WERI-Rb-1 (cell line): ENCODE measurements at regions not wholly inside any gene's neighbourhood (a gene's known extent, or its start where the extent isn't known, plus 50 kb on each side); places are given as distances from the start of the nearest gene placed in this dataset.

Experiments used
- DNase-seq: peaks from one replicate; pipeline ENCODE4 v3.0.0-alpha.2; 2020
- H3K27ac ChIP-seq: fragments of 250-450 bp; sonication (Bioruptor Pico); 2 replicates; pipeline ENCODE4 v1.5.1; 2020; ENCODE audit warnings: mild to moderate bottlenecking, moderate library complexity
- H3K27me3 ChIP-seq: fragments of 250-450 bp; sonication (Bioruptor Pico); 2 replicates; pipeline ENCODE4 v1.5.1; 2021; ENCODE audit warnings: mild to moderate bottlenecking, low read depth, moderate library complexity; ENCODE audit not compliant: insufficient read depth, severe bottlenecking
- H3K36me3 ChIP-seq: fragments of 250-450 bp; sonication (Bioruptor Pico); 2 replicates; pipeline ENCODE4 v1.5.1; 2020; ENCODE audit warnings: mild to moderate bottlenecking, moderate library complexity
- H3K4me3 ChIP-seq: 2 replicates; pipeline ENCODE4 v1.5.1; 2011; ENCODE audit warnings: low read depth, mild to moderate bottlenecking, control low read depth, low read length
- H3K9me3 ChIP-seq: fragments of 250-450 bp; sonication (Bioruptor Pico); 2 replicates; pipeline ENCODE4 v1.5.1; 2021; ENCODE audit warnings: mild to moderate bottlenecking, moderate library complexity; ENCODE audit not compliant: severe bottlenecking
- TF ChIP-seq, protein P1 (sequence below): IDR thresholded peaks from 2 replicates; pipeline ENCODE4 v1.5.1; 2011; ENCODE audit warnings: low read depth, mild to moderate bottlenecking, control low read depth, inconsistent platforms, low read length

DNA sequence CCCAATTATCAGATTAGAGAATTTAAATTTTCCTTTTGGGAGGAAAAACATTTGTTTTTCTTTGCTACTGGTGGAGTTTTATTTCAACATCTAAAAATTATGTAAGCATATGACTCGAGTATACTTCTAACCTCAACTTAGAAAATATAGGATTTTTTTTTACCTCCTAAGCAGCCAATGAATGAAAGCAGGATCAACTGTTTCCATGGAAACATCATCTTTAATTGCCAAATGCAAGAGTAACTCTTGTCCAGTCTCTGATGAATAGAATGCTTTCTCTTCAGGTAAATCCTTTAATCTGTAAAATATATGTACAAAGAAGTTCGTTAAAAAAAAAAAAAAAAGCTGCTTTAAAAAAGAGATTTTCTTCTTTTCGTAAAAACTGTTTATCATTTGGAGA lies 93.6 kb downstream of the CNTN3 start:
- Histone ChIP-seq H3K4me3 (no peak overlapping the region), H3K27ac (no peak overlapping the region), H3K9me3 (no peaks in the 10 kb centered on the region), H3K27me3 (no peaks in the 10 kb centered on the region), H3K36me3 (no peaks in the 10 kb centered on the region)
- no peak for DNase-seq
- TF ChIP-seq, protein P1, sequence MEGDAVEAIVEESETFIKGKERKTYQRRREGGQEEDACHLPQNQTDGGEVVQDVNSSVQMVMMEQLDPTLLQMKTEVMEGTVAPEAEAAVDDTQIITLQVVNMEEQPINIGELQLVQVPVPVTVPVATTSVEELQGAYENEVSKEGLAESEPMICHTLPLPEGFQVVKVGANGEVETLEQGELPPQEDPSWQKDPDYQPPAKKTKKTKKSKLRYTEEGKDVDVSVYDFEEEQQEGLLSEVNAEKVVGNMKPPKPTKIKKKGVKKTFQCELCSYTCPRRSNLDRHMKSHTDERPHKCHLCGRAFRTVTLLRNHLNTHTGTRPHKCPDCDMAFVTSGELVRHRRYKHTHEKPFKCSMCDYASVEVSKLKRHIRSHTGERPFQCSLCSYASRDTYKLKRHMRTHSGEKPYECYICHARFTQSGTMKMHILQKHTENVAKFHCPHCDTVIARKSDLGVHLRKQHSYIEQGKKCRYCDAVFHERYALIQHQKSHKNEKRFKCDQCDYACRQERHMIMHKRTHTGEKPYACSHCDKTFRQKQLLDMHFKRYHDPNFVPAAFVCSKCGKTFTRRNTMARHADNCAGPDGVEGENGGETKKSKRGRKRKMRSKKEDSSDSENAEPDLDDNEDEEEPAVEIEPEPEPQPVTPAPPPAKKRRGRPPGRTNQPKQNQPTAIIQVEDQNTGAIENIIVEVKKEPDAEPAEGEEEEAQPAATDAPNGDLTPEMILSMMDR = no peak

GRCh38 chr3:74518610-74519009 lies 95.8 kb downstream of the CNTN3 start:
- no peak overlapping the region for H3K4me3 ChIP-seq
- no peaks in the 10 kb centered on the region for H3K36me3 ChIP-seq
- TF ChIP-seq, protein P1 = no peak
- DNase-seq = no peak
- no peaks in the 10 kb centered on the region for H3K27me3 ChIP-seq
- no peaks in the 10 kb centered on the region for H3K9me3 ChIP-seq
- no peak overlapping the region for H3K27ac ChIP-seq

DNA sequence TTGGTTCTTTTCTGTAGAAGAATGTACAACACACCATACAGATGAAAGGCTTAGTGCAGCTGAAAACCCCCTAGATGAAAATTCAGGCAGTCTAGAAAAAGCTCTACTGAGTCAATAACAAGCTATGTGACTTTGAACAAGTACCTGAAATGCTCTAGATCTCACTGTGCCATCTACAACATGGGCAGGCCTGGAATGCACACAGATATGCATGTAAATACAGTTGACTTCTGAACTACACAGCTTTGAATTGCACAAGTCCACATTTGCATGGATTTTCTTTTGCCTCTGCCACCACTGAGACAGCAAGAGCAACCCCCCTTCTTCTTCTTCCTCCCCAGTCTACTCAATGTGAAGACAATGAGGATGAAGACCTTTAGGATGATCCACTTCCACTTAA lies 98.4 kb downstream of the CNTN3 start:
- Histone ChIP-seq H3K27me3 (no peaks in the 10 kb centered on the region), H3K27ac (no peak overlapping the region), H3K4me3 (no peak overlapping the region), H3K9me3 (no peaks in the 10 kb centered on the region), H3K36me3 (no peaks in the 10 kb centered on the region)
- no peak for DNase-seq
- TF ChIP-seq, protein P1 = no peak

- TF ChIP-seq, protein P1 = no peak
- no peak for DNase-seq
- no peak overlapping the region for H3K27ac ChIP-seq
- H3K4me3 ChIP-seq = no peak overlapping the region
- H3K9me3 ChIP-seq = no peaks in the 10 kb centered on the region
- H3K36me3 ChIP-seq = no peaks in the 10 kb centered on the region
- H3K27me3 ChIP-seq = no peaks in the 10 kb centered on the region
These were observed 99.0 kb downstream of the CNTN3 start for GRCh38 chr3:74515451-74515850.

- Histone ChIP-seq H3K9me3 (no peaks in the 10 kb centered on the region), H3K4me3 (no peak overlapping the region), H3K27me3 (no peaks in the 10 kb centered on the region), H3K36me3 (no peaks in the 10 kb centered on the region), H3K27ac (no peak overlapping the region)
- TF ChIP-seq, protein P1 = no peak
- DNase-seq = no peak
These were observed 103.4 kb downstream of the CNTN3 start for GRCh38 chr3:74511078-74511477.

GRCh38 chr3:74510261-74510818 lies 104.1 kb downstream of the CNTN3 start:
- no peak for DNase-seq
- TF ChIP-seq, protein P1 = no peak
- Histone ChIP-seq H3K27me3 (no peaks in the 10 kb centered on the region), H3K9me3 (no peaks in the 10 kb centered on the region), H3K27ac (no peak overlapping the region), H3K36me3 (no peaks in the 10 kb centered on the region), H3K4me3 (no peak overlapping the region)
